CD4-positive, alpha-beta T cell treated with Interleukin-6 for 4 hours (primary cell): ENCODE measurements at regions not wholly inside any gene's neighbourhood (a gene's known extent, or its start where the extent isn't known, plus 50 kb on each side); places are given as distances from the start of the nearest gene placed in this dataset.
A peak's percentile ranks its signal among the peaks of the same experiment; 100 is the strongest.
"Not testable (repeated sequence)": the region's sequence is repeated elsewhere in the genome, so short reads cannot be mapped to it uniquely, and the experiment has no call there.

Experiments
- DNase-seq: peaks from one replicate; pipeline ENCODE4 v3.0.0-alpha.2; 2020; ENCODE audit warnings: mixed read lengths

- no peak for DNase-seq
Observed at GRCh38 chr9:19931098-19931890, 142.5 kb upstream of the SLC24A2 start.

DNA sequence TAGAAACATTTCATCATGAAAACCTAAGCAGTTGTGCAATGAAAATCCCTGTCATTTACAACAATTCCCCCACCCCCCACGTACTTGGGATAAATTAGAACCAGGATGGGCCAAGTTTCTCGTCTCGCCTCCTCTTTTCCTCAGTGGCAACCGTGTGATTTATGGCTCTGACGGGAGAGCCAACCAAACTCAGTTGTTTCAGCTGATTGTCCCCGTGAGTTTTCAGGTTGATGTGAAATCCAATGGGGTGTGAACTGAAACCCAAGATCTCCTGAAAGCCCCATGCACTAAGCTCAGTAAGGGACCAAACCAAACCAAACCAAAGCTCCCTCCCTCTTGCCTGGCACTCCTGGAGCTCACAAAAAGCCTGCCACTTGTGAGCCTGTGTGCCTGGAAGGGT, 138.7 kb upstream of the SLC24A2 start:
- no peak for DNase-seq

DNA sequence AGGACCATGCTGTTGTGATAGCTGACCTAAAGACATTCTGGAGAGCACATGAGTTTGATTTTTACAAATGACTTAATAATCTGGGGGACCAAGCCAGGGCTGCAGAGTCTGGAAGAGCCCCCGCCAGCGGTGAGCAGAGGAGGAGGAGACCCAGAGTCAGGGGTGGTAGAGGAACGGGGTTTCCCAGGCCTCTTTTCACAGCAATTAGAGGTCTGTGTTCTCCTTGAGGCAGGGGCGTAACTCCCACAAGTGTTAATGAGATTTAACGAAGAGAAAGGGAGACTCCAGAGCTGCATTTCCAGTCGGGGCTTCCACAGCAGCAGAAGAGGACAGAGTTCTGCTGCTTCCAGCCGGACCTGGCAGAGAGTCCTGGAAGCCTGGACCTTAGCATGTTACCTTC, 137.9 kb upstream of the SLC24A2 start:
- no peak for DNase-seq

- peak; percentile 83 for DNase-seq
Observed at GRCh38 chr9:19925674-19926503, 137.1 kb upstream of the SLC24A2 start.

GRCh38 chr9:19924080-19924479, 135.2 kb upstream of the SLC24A2 start:
- no peak for DNase-seq

GRCh38 chr9:19922476-19923118, 133.8 kb upstream of the SLC24A2 start:
- DNase-seq, result no peak

GRCh38 chr9:19920401-19920800, 131.6 kb upstream of the SLC24A2 start:
- no peak for DNase-seq

GRCh38 chr9:19918630-19919029, 129.8 kb upstream of the SLC24A2 start:
- no peak for DNase-seq

DNA sequence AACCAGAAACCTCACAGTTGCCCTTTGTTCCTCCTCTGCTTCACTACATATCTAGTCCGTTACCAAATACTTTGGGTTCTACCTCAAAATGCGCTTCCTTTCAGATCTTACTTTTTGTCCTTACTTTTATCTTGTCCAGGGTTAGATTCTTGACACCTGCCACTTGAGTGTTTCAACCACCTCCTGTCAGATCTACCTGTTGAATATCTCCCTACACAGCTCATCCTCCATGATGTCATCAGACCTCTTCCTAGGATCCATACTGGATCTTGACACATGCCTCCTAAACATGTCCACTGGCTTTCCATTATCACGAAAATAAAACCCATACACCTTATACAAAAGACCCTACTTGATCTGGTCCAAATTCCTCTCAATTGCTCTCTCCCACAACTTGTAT, 125.2 kb upstream of the SLC24A2 start:
- no peak for DNase-seq

DNA sequence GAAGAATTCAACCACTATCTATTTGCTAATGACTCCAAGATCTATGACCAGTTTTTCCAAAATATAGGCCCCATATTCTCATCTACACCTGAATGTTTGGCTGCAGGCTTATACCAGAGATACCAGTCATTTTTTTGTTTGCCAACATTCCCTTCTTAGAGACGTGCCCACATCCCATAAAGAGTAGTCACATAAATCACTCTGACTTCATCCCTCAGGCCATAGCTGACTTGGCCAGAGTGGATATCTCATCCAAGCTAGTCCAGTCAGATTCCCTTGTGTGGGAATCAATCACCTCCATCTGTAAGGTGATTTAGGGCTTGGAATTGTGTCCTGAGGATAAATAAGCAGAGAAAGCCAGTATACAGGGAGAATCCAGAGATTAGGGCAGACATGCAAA, 124.3 kb upstream of the SLC24A2 start:
- no peak for DNase-seq

DNA sequence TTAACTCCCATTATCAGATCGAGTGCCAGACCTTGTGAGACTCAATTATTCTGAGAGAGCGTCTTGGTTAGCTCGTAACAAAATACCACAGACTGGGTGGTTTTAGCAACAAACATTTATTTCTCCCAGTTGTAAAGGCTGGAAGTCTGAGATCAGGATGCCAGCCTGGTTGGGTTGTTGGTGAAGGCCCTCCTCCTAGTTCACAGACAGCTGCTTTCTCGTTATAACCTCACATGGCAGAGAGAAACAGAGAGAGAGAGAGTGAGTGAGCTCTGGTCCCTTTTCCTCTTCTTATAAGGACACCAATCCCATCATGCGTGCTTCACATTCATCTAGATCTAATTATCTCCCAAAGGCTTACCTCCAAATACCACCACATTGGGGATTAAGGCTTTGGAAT, 114.2 kb upstream of the SLC24A2 start:
- no peak for DNase-seq

DNA sequence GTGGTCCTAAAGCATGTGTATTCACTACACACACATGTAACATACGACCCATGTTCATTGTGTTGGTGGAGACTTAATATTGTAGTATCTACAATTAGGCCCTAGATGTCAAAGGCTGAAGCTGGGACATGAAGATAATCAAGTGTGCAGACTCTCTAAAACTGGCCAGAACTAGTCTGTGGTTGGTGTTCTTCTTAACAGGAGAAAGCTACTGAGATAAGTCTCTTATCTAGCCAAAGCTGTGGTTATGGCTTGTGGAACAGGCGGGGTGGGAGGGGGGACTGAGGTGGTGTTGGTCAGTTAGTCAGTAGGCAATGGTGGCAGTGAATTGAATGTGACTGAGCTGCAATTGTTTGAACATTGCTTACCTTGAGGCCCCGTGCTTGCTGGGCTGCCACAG, 112.7 kb upstream of the SLC24A2 start:
- DNase-seq, result no peak

- DNase-seq, result no peak
Observed at GRCh38 chr9:19896161-19896560, 107.3 kb upstream of the SLC24A2 start.

GRCh38 chr9:19895578-19895977, 106.7 kb upstream of the SLC24A2 start:
- not testable (repeated sequence) for DNase-seq

DNA sequence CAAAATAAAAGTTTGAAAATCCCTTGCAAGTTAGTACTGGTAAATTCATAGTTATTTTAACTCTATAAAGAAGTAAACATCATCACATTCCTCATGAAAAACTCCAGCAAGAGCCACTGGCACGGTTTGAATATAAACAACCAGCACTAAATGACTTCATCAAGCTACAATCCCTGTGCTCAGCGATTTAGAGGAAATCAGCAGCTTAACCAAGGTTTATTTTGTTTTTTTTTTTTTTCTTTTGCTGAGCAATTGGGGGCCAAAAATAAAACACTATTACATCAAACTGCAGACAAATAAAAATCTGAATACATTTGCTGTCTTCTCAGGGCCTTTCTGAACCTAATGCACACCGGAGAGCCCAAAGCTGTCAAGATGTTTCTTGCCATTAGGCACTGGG, 106.2 kb upstream of the SLC24A2 start:
- no peak for DNase-seq

DNA sequence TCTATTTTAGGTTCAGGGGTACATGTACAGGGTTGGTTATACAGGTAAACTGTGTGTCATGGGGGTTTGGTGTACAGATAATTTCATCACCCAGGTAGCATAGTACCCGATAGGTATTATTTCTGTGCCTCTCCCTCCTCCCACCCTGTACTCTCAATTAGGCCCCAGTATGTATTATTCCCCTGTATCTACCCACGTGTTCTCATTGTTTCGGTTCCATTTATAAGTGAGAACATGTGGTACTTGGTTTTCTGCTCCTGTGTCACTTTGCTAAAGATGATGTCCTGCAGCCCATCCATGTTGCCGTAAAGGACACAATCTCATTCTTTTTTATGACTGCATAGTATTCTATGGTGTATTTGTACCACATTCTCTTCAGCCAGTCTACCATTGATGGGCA, 96.8 kb upstream of the SLC24A2 start:
- DNase-seq, result no peak

DNA sequence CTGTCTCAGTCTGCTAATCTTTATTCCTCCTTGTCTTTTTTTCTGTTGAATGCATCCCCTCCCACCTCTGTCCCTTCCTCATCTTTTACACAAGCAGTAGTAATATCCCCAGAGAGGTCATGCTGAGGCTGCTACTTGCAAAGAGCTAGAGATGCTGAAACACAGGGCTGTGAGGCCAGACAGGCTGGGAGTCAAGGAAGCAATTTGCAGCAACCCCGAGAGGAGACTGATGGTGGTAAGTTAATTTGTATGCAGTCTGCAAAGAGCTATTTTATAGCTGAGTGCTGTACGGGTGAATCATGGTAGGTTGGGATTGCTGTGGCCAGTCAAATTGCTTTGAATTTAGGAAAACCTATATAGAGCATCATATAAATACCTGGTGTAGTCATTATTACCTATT, 90.2 kb upstream of the SLC24A2 start:
- no peak for DNase-seq

DNA sequence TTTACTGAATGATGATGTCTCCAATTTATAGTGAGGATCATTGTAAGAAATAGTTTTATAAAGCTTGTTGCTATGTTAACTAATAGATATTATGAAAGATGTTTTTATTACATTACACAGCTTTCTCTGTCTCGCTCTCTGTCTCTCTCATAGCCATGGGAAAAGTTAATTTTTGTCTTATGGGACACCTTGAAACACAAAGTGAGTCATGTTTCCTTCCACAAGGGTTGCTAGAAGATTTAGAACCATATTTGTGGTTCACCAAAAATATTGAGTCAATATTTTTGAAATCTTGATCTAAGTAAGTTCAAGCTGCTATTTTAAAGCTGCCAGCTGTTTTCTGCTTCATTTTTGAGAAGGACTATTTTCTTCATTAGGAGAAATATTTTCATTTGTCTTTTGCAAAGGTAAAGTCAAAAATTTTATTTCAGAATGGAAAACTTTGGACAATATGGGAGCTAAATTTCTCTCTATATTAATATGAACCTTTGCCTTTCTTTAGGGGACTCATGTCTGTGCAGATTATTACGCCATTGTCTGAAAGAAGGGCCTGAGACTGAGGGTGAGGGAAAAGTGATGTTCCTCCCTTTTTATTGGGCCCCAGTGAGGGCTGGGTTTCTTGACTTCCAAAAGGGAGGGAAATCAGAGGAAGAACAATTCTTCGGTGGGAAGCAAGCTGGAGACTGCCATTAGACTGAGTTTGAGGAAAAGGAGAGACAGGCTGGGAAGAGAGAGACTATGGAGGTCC, 87.9 kb upstream of the SLC24A2 start:
- no peak for DNase-seq

GRCh38 chr9:19875291-19875920, 86.6 kb upstream of the SLC24A2 start:
- no peak for DNase-seq

DNA sequence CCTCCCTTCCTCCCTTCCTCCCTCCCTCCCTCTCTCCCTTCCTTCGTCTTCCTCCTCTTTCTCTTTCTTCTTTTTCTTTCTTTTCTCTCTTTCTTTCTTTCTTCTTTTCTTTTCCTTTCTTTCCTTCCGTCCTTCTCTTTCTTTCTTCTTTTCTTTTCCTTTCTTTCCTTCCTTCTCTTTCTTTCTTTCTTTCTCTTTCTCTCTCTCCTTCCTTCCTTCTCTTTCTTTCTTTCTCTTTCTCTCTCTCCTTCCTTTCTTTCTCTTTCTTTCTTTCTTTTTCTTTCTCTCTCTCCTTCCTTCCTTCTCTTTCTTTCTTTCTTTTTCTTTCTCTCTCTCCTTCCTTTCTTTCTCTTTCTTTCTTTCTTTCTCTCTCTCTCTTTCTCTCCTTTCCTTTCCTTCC, 84.4 kb upstream of the SLC24A2 start:
- DNase-seq, result not testable (repeated sequence)

DNA sequence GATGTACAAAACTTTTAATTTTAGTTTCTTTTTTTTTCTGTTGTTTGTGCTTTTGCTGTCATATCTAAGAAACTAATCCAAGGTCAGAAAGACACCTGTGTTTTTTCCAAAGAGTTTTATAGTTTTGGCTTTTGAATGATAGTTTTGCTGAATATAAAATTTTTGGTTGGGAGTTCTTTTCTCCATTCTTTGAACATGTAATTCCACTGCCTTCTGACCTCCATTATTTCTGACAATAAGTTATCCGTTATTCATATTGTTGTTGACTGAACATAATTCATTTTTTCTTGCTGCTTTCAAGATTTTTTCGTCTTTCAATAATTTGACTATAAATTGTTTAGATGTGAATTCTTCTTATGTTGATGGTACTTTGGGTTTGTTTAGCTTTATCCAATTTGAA, 82.2 kb upstream of the SLC24A2 start:
- no peak for DNase-seq

DNA sequence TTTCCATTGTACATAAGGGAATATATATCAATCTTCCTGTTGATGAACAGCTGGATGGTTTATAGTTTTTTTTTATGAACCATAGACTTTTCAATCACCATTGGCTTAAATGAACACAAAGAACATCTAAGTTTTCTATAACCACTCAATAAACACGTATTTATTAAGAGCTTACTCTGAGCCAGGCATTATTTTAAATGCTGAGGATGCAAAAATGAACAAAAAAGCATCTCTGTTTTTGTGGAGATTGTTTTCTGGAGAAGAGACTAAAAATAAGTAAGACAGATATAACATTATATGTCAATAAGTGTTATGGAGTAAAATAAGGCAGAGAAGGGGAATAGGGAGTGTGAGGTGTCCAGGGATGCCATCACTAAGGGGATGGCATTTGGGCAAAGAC, 52.1 kb upstream of the SLC24A2 start:
- no peak for DNase-seq
